ENCODE measurements at regions not wholly inside any gene's neighbourhood (a gene's known extent, or its start where the extent isn't known, plus 50 kb on each side); places are given as distances from the start of the nearest gene placed in this dataset.

GRCh38 chr20:48490961-48491831 is 336.6 kb downstream of the PREX1 start:
- TF ChIP-seq POLR2A (IDR thresholded peaks at IDR 0.05; ENCODE audit: low read depth, low read length) (no peak), TAF1 (IDR thresholded peaks at IDR 0.05; ENCODE audit: borderline replicate concordance, low read depth, low read length) (no peak)
